ENCODE measurements at regions not wholly inside any gene's neighbourhood (a gene's known extent, or its start where the extent isn't known, plus 50 kb on each side); places are given as distances from the start of the nearest gene placed in this dataset.
"Not testable (repeated sequence)": the region's sequence is repeated elsewhere in the genome, so short reads cannot be mapped to it uniquely, and the experiment has no call there.

DNA sequence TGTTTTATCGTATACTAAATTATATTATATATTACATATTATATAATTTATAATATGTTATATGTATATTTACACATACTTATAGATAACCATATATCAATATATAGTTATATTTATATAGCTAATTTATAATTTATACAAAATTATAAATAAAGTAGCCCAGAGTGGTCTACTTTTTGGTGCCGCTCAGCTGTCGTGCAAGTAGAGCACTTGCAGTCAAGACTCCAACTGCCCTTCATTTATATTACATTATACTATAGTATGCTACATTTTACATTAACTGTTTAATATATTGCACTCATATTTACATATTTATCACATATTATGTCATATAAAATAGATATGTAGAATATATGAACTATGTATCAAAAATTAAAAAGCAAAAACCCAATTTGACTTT is 1124.7 kb upstream of the MIR17HG start:
- no peak for DNase-seq

DNA sequence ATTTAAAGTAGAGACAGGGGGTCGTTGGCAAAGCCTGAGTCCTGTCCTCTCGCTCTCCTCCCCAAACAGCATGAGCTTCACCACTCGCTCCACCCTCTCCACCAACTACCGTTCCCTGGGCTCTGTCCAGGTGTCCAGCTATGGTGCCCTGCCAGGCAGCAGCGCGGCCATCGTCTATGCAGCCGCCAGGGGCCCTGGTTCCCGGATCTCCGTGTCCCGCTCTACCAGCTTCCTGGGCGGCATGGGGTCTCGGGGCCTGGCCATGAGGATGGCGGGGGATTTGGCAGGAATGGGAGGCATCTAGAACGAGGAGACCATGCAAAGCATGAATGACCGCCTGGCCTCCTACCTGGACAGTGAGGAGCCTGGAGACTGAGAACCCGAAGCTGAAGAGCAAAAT is 1117.2 kb upstream of the MIR17HG start:
- DNase-seq = no peak

DNA sequence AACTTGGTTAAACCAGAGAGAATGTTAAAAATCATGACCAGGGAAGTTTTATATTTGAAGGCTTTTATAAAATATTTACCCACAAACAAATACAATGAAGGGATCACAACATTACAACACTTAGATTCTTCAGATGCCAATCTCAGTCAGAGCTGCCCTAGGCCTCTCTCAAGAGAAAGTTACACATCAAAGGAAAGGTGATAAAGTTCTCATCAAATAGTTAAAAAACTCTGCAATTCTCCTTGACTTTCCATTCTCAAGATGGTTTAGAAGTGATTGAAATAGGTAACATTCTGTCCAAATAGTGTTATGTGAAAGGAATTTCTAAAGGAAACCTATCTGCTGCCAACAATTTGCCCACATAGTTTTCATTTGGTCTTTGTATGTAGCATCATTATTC is 1115.2 kb upstream of the MIR17HG start:
- no peak for DNase-seq

DNA sequence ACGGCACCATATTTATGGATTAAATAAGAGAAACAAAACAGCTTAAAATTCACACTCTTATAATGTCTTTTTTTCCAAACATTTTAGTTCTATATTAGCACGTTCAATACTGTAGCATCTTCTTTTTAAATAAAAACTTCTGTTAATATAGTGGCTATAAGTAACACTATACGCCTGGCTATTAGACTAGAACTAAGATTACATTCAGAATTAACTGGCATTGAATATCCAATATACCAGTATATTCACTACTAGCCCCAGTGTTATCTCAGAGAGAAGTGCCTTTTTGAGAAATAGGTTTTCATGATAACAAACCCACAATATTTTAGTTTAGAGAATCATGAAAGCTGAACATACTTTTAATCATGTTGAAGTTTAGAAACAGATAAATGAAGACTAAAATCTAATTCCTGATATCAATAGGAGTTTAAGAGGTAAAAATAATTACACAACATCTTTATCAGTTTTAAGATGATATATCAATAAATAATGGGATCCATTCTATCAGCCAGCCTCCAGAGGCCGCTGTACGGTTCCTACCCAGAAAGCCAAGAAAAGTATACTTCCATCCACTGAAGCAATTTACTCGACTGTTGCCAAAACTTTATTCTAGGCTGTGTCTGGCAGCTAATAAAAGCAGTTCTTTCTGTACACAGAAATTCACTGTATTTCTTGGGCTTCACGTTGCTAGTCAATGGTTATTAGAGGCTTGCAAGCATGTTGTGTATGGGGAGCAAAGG is 1113.4 kb upstream of the MIR17HG start:
- DNase-seq = no peak

GRCh38 chr13:90237852-90238251 is 1109.6 kb upstream of the MIR17HG start:
- no peak for DNase-seq

DNA sequence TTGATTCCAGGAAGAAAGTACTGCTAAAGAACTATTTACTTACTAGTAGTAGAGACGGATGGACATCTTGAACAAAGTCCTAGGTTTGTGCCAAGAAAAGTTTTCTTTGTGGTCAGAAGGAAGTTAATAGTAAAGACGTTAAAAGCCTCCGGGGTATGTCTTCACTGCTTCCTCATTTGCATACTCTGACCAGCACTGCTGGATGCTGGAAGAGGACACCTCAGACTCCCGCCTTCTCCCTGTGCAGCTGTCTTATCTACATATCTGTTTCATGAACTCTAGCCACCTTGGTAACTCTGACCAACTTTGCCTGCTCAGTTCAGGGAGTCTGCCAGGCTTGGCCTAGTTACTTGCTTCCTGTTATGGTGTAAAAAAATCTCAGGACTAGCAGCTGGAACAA is 1109.1 kb upstream of the MIR17HG start:
- DNase-seq = no peak

DNA sequence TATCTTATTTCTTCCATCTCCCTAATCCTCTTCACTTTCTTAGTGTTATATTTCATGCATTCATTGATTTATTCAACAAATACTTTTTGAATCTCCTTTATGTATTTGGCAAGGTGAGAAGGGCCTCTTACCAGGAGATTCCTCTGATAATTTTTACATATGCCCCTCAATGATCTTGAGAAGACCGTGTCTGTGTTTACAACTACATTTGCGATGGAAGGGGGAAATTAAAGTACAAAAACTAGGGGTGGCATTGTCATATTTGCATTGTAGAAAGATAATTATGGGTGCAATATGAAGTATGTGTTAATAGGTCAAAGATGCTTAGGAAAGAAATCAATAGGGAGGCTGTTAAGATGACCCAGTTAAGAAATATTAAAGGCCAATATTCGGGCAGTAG is 1108.4 kb upstream of the MIR17HG start:
- DNase-seq = no peak

DNA sequence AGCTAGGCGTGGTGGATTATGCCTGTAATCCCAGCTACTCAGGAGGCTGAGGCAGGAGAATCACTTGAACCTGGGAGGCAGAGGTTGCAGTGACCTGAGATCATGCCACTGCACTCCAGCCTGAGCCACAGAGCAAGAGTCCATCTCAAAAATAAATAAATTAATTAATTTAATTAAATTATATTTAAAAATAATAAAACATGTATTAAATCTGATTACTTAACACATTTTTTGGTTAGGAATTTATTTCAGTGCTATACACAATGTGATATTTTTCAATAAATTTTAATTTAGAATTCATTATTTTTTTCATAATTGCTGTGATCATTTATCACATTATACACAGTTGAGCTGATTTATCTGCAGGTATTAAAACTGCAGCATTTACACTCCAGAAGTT is 1101.5 kb upstream of the MIR17HG start:
- DNase-seq = no peak

DNA sequence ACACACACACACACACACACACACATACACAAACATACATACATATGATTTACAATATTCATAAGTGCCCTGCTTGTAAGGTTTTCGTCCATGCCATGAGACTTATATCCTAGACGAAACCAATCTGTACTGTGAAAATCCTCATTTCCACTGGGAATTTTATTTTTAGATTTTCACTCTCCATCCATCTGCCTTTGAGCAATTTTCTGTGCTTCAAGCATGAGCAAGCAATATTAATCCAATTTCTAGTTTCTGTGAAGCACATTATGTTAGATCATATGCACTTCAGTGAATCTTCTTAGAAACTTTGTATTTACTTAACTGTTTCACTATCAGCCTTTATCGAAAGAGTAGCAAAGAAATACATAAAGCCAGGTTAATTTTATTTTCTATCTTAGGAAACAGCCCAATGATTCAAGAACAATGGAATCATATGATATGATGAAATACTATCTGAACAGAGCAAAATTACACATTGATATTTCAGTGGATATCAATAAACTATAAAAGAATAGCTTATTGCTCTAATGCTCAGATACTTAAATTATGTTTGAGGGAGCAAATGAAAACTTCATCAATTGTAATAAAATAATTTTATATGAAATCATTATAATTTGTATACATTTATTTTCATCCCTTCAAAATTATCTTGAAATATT is 1100.7 kb upstream of the MIR17HG start:
- no peak for DNase-seq

GRCh38 chr13:90253806-90254205 is 1093.7 kb upstream of the MIR17HG start:
- no peak for DNase-seq

DNA sequence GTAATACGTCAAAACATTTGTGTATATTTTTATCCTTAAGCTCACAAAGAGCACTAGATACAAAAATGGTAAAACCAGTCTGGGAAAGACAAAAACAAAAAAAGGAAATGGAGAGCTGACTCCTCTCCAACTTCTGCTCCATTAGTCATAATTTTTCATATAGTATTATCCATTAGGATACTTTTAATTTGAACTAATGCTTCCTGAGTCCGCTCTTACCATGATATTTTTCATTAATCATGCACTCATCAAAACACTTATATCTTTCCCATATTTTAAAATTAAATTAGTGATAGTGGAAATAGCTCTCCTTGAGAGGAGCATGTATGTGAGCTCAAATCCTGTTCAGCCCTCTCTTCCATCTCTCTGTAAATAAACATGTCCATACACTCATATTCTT is 1093.0 kb upstream of the MIR17HG start:
- DNase-seq = no peak

- DNase-seq = no peak
Measured at GRCh38 chr13:90256746-90257145, 1090.7 kb upstream of the MIR17HG start.

- DNase-seq = no peak
Measured at GRCh38 chr13:90258129-90258528, 1089.4 kb upstream of the MIR17HG start.

GRCh38 chr13:90261343-90261742 is 1086.1 kb upstream of the MIR17HG start:
- DNase-seq = no peak

DNA sequence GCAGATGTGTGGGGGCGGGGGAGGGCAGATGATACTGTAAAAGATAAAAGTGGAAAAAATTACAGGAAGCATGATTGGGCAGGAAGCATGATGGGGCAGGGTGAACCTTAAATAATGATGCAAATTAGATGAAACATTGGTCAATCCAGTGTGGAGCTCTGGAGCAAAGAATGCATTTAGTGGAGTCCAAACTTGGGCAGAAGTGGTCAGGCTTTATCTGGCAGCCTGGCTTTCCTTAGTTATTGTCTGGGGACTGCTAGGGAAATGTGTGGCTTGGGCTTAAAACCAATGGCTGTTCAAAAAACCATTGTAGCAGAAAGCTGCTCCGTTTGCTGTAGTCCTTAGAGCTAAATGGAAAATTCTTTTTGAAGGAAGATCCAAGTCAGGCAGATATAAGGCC is 1077.3 kb upstream of the MIR17HG start:
- no peak for DNase-seq

DNA sequence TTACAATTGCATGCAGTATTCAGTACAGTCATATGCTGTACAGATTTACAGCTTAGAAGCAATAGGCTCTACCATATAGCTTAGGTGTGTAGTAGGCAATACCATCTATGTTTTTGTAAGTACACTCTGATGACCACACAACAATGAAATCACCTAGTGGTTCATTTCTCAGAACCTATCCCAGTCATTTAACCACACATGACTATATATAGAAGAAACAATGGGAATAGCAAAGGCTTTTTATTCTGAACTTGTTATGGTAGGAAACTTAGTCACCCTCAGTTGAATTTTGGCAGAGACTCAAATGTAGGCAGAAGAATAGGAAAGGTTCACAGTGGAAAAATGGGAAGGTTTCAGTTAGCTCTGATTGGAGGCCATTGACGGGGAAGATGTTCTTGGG is 1075.1 kb upstream of the MIR17HG start:
- DNase-seq = no peak

GRCh38 chr13:90276216-90276615 is 1071.3 kb upstream of the MIR17HG start:
- no peak for DNase-seq

- DNase-seq = not testable (repeated sequence)
Measured at GRCh38 chr13:90278231-90278630, 1069.3 kb upstream of the MIR17HG start.

GRCh38 chr13:90281709-90282108 is 1065.8 kb upstream of the MIR17HG start:
- DNase-seq = no peak

DNA sequence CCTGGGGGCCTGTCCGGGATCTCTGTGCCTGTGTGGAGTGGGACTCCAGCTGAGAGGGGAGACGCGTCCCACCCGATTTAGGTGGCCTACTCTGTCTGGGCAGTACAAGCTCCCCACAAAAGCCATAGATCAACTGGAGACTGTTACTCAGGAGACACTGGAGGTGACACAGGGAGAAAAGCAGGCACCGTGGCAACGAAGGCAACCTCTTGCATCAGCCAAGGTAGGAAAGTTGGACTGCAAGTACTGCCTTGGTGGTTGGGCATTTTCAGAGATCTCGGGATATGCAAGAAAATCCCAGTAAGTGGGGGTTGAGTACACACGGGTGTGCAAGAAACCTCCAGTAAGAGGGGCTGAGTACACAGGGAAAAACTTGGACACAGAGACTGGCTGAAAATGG is 1060.0 kb upstream of the MIR17HG start:
- DNase-seq = no peak

DNA sequence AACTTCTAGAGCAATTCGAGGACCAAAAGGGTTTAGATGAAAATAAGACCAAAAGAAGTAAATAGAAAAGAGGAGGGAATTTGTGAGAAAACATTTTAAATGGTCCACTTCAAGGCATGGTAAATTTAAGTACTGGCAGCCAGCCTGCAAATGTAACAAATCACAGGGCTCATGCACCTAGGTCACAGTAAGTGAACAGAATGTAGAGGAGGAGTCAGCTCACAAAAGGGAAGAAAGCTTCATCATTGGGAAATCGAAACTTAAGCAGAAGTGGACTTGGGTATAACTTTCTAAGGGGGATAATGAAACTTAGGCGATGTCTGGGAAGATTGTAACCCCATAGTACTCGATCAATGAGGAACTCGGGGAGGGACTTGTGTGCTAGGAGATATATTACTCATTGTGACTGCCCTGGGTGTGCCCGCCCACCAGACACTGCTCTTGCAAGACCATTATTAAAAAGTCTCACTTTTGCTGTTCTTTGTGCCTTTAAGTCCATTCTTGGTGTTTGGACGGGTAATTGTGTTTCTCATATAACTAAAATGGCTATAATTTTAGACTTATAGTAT is 1053.6 kb upstream of the MIR17HG start:
- DNase-seq = no peak

- no peak for DNase-seq
Measured at GRCh38 chr13:90299238-90299637, 1048.2 kb upstream of the MIR17HG start.

DNA sequence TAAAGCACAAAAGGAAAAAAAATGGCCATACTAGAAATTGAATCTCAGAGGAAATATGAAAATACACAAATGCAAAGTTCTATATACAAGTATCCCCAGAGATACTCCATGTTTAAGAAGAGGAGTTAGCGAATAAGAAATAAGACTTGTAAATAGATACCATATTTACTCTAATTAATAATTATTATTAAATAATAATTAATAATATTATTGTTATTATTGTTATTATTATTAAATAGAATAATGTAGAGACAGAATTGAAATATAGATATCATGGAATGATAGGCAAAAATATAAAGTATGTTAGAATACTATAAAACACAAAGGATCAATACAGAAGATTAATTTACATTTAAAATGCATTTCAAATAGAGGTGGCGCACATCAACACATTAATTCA is 1047.5 kb upstream of the MIR17HG start:
- no peak for DNase-seq

DNA sequence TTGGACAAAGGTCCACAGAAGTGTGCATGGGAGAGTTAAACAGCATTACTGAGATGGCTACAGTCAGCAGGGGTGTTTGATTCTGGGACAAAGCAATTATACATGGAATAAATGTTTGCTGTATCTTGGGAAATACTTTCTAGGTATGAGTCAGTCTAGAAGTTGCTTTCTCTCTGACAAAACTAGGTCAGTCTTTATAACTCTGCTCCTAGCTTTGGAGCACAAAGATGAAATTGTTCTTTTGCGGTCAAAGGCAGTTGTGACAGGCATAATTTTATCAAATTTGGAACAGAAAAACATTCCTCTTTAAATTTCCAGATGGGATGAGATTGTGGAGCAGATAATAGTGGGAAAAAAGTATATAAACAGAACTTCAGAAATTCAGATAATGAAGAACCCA is 1045.4 kb upstream of the MIR17HG start:
- DNase-seq = no peak

GRCh38 chr13:90305796-90306195 is 1041.7 kb upstream of the MIR17HG start:
- no peak for DNase-seq

All from GDM1 (cell line).